ENCODE measurements at regions not wholly inside any gene's neighbourhood (a gene's known extent, or its start where the extent isn't known, plus 50 kb on each side); places are given as distances from the start of the nearest gene placed in this dataset.
"Not testable (repeated sequence)": the region's sequence is repeated elsewhere in the genome, so short reads cannot be mapped to it uniquely, and the experiment has no call there.

- H3F3A ChIP-seq (ENCODE audit: control insufficient read depth, insufficient read depth); H3K4me2 ChIP-seq (ENCODE audit: low read length); H3K27ac ChIP-seq (ENCODE audit: low read depth, low read length); H3K4me3 ChIP-seq (ENCODE audit: low read length); H3K79me2 ChIP-seq (ENCODE audit: control insufficient read depth, low read length); H3K36me3 ChIP-seq (ENCODE audit: control insufficient read depth, low read length); H3K4me1 ChIP-seq (ENCODE audit: control insufficient read depth, low read length); H3K9me3 ChIP-seq (ENCODE audit: control insufficient read depth, insufficient read depth, low read length); H4K20me1 ChIP-seq (ENCODE audit: control insufficient read depth, insufficient read depth, low read depth, low read length); H3K9me2 ChIP-seq (replicated peaks; ENCODE audit: control insufficient read depth, low read length); H3K27me3 ChIP-seq (ENCODE audit: control insufficient read depth, low read length): not testable (repeated sequence)
Observed at GRCh38 chr3:125840465-125840864, 128.5 kb upstream of the ROPN1B start.

- not testable (repeated sequence) for H3K9me2 ChIP-seq (replicated peaks; ENCODE audit: control insufficient read depth, low read length); H3K79me2 ChIP-seq (ENCODE audit: control insufficient read depth, low read length); H3F3A ChIP-seq (ENCODE audit: control insufficient read depth, insufficient read depth); H3K4me3 ChIP-seq (ENCODE audit: low read length); H3K9me3 ChIP-seq (ENCODE audit: control insufficient read depth, insufficient read depth, low read length); H3K4me2 ChIP-seq (ENCODE audit: low read length); H4K20me1 ChIP-seq (ENCODE audit: control insufficient read depth, insufficient read depth, low read depth, low read length); H3K27ac ChIP-seq (ENCODE audit: low read depth, low read length); H3K4me1 ChIP-seq (ENCODE audit: control insufficient read depth, low read length); H3K27me3 ChIP-seq (ENCODE audit: control insufficient read depth, low read length); H3K36me3 ChIP-seq (ENCODE audit: control insufficient read depth, low read length)
Observed at GRCh38 chr3:125847966-125848365, 121.0 kb upstream of the ROPN1B start.

DNA sequence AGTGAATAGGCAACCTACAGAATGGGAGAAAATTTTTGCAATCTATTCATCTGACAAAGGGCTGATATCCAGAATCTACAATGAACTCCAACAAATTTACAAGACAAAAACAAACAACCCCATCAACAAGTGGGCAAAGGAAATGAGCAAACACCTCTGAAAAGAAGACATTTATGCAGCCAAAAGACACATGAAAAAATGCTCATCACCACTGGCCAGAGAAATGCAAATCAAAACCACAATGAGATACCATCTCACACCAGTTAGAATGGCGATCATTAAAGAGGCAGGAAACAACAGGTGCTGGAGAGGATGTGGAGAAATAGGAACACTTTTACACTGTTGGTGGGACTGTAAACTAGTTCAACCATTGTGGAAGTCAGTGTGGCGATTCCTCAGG is 114.0 kb upstream of the ROPN1B start:
- not testable (repeated sequence) for H3K4me3 ChIP-seq (ENCODE audit: low read length); H3K27me3 ChIP-seq (ENCODE audit: control insufficient read depth, low read length); H3K9me3 ChIP-seq (ENCODE audit: control insufficient read depth, insufficient read depth, low read length); H3K4me2 ChIP-seq (ENCODE audit: low read length); H3K79me2 ChIP-seq (ENCODE audit: control insufficient read depth, low read length); H3K4me1 ChIP-seq (ENCODE audit: control insufficient read depth, low read length); H4K20me1 ChIP-seq (ENCODE audit: control insufficient read depth, insufficient read depth, low read depth, low read length); H3F3A ChIP-seq (ENCODE audit: control insufficient read depth, insufficient read depth); H3K9me2 ChIP-seq (replicated peaks; ENCODE audit: control insufficient read depth, low read length); H3K36me3 ChIP-seq (ENCODE audit: control insufficient read depth, low read length); H3K27ac ChIP-seq (ENCODE audit: low read depth, low read length)

DNA sequence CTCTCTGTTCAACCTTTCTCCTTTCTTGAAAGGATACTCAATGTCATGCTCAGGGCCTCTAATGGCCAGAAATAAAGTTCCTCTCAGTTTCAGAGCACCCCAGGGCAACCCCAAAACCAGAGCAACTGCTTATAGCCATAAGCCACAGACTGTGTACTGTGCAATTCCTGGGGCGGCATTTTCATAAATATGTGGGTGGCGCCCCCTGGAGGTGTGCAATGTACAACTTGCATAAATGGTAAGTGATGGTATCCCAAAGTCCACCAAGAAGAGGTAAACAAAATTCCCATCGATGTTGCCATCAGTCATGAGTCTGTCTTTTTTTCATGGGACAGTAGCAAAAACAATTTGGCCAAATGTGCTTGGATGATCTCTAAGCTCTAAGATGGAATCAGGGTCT is 108.4 kb upstream of the ROPN1B start:
- not testable (repeated sequence) for H3K27ac ChIP-seq (ENCODE audit: low read depth, low read length); H3K27me3 ChIP-seq (ENCODE audit: control insufficient read depth, low read length); H3K4me2 ChIP-seq (ENCODE audit: low read length); H3F3A ChIP-seq (ENCODE audit: control insufficient read depth, insufficient read depth); H3K9me3 ChIP-seq (ENCODE audit: control insufficient read depth, insufficient read depth, low read length); H3K36me3 ChIP-seq (ENCODE audit: control insufficient read depth, low read length); H3K4me3 ChIP-seq (ENCODE audit: low read length); H3K9me2 ChIP-seq (replicated peaks; ENCODE audit: control insufficient read depth, low read length); H4K20me1 ChIP-seq (ENCODE audit: control insufficient read depth, insufficient read depth, low read depth, low read length); H3K4me1 ChIP-seq (ENCODE audit: control insufficient read depth, low read length); H3K79me2 ChIP-seq (ENCODE audit: control insufficient read depth, low read length)
- TF ChIP-seq CTCF (IDR thresholded peaks at IDR 0.05; ENCODE audit: low read depth, low read length, poor library complexity, severe bottlenecking), result peak; percentile 38

DNA sequence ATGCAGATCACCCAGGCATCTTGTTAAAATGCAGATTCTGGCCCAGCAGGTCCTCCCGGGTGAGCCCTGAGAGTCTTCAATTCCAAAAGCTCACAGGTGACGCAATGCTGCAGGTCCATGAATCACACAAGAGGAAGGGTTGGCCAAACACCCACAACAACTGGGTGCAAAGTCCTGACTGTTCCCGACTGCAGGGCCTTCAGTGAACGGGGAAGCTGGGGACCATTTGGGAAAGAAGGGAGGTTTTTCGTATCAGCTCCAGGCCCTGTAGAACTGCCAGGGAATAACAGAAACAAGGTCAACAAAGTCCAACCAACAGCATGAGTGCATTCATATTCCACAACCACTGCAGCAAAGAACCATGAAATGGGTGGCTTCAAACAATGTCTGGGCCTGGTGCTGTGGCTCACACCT is 106.1 kb upstream of the ROPN1B start:
- H3K9me2 ChIP-seq (replicated peaks; ENCODE audit: control insufficient read depth, low read length); H3K36me3 ChIP-seq (ENCODE audit: control insufficient read depth, low read length); H3K79me2 ChIP-seq (ENCODE audit: control insufficient read depth, low read length); H3K9me3 ChIP-seq (ENCODE audit: control insufficient read depth, insufficient read depth, low read length); H3K27ac ChIP-seq (ENCODE audit: low read depth, low read length); H3K4me3 ChIP-seq (ENCODE audit: low read length); H3F3A ChIP-seq (ENCODE audit: control insufficient read depth, insufficient read depth); H4K20me1 ChIP-seq (ENCODE audit: control insufficient read depth, insufficient read depth, low read depth, low read length); H3K4me2 ChIP-seq (ENCODE audit: low read length); H3K4me1 ChIP-seq (ENCODE audit: control insufficient read depth, low read length); H3K27me3 ChIP-seq (ENCODE audit: control insufficient read depth, low read length): not testable (repeated sequence)

DNA sequence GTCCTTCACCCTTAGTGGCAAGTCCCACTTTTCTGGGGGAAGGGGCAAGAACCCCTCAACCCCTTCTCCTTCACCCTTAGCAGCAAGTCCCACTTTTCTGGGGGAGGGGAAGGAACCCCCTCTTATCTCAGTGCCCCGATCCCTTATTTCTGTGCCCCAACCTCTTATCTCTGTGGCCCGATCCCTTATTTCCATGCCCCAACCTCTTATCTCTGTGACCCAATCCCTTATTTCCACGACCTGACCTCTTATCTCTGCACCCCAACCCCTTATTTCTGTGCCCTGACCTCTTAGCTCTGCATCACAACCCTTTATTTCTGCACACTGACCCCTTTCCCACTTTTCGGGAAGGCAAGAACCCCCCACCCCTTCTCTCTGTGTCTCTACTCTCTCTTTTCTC is 104.4 kb upstream of the ROPN1B start:
- H3K36me3 ChIP-seq (ENCODE audit: control insufficient read depth, low read length); H3F3A ChIP-seq (ENCODE audit: control insufficient read depth, insufficient read depth); H3K9me3 ChIP-seq (ENCODE audit: control insufficient read depth, insufficient read depth, low read length); H3K4me1 ChIP-seq (ENCODE audit: control insufficient read depth, low read length); H3K4me2 ChIP-seq (ENCODE audit: low read length); H3K27ac ChIP-seq (ENCODE audit: low read depth, low read length); H3K9me2 ChIP-seq (replicated peaks; ENCODE audit: control insufficient read depth, low read length); H3K79me2 ChIP-seq (ENCODE audit: control insufficient read depth, low read length); H4K20me1 ChIP-seq (ENCODE audit: control insufficient read depth, insufficient read depth, low read depth, low read length); H3K4me3 ChIP-seq (ENCODE audit: low read length); H3K27me3 ChIP-seq (ENCODE audit: control insufficient read depth, low read length): not testable (repeated sequence)

DNA sequence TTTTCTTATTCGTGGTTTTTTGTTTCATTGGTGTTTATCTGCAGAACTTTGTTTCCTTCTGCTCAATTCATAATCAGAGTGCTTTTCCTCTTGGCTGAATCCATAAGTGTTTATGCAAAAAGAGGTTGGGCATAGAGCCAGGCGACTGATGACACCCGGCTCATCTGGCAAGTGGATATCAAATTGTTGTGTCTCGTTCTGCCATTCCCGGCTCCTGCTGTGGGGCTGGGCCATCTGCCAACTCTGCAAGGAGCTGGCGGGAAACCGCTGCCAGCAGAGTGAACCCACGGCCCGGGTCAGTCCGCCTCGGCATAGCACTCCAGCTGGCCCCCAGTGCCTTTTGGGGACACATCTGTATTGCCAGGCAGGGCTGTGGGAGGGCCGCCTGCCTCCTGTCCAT is 83.0 kb upstream of the ROPN1B start:
- not testable (repeated sequence) for H3F3A ChIP-seq (ENCODE audit: control insufficient read depth, insufficient read depth); H3K79me2 ChIP-seq (ENCODE audit: control insufficient read depth, low read length); H3K9me3 ChIP-seq (ENCODE audit: control insufficient read depth, insufficient read depth, low read length); H3K9me2 ChIP-seq (replicated peaks; ENCODE audit: control insufficient read depth, low read length); H3K27me3 ChIP-seq (ENCODE audit: control insufficient read depth, low read length); H3K4me2 ChIP-seq (ENCODE audit: low read length); H3K27ac ChIP-seq (ENCODE audit: low read depth, low read length); H3K4me1 ChIP-seq (ENCODE audit: control insufficient read depth, low read length); H3K36me3 ChIP-seq (ENCODE audit: control insufficient read depth, low read length); H4K20me1 ChIP-seq (ENCODE audit: control insufficient read depth, insufficient read depth, low read depth, low read length); H3K4me3 ChIP-seq (ENCODE audit: low read length)

DNA sequence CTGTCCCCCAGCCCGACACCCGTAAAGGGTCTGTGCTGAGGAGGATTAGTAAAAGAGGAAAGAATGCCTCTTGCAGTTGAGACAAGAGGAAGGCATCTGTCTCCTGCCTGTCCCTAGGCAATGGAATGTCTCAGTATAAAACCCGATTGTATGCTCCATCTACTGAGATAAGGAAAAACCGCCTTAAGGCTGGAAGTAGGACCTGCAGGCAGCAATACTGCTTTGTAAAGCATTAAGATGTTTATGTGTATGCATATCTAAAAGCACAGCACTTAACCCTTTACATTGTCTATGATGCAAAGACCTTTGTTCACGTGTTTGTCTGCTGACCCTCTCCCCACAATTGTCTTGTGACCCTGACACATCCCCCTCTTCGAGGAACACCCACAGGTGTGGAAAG is 69.8 kb upstream of the ROPN1B start:
- H3K4me2 ChIP-seq (ENCODE audit: low read length); H4K20me1 ChIP-seq (ENCODE audit: control insufficient read depth, insufficient read depth, low read depth, low read length); H3K9me3 ChIP-seq (ENCODE audit: control insufficient read depth, insufficient read depth, low read length); H3K79me2 ChIP-seq (ENCODE audit: control insufficient read depth, low read length); H3F3A ChIP-seq (ENCODE audit: control insufficient read depth, insufficient read depth); H3K4me3 ChIP-seq (ENCODE audit: low read length); H3K36me3 ChIP-seq (ENCODE audit: control insufficient read depth, low read length); H3K9me2 ChIP-seq (replicated peaks; ENCODE audit: control insufficient read depth, low read length); H3K4me1 ChIP-seq (ENCODE audit: control insufficient read depth, low read length); H3K27me3 ChIP-seq (ENCODE audit: control insufficient read depth, low read length); H3K27ac ChIP-seq (ENCODE audit: low read depth, low read length): not testable (repeated sequence)
